ENCODE measurements at regions not wholly inside any gene's neighbourhood (a gene's known extent, or its start where the extent isn't known, plus 50 kb on each side); places are given as distances from the start of the nearest gene placed in this dataset.

GRCh38 chr12:124431971-124432370 lies 135.4 kb downstream of the NCOR2 start:
- ChIA-PET CTCF (no interaction called here), POLR2A (ENCODE audit: unreplicated experiment) (no interaction called here)
- DNase-seq (no peak), ATAC-seq (no peak)
- Histone ChIP-seq H3K4me1 (ENCODE audit: insufficient read depth, low read length) (no peaks in the 10 kb centered on the region), H3K79me2 (ENCODE audit: low read length) (no peaks in the 10 kb centered on the region), H3K36me3 (ENCODE audit: low read depth, low read length) (peaks cover 3% of the 10 kb centered on the region; the same call in 1 of the 2 replicates), H3K9me3 (ENCODE audit: low read length) (no peaks in the 10 kb centered on the region), H4K20me1 (ENCODE audit: low read length) (no peaks in the 10 kb centered on the region), H3K9ac (ENCODE audit: low read length) (no peak overlapping the region), H3K9me2 (replicated peaks; ENCODE audit: low read length) (no peaks in the 10 kb centered on the region), H3K4me3 (ENCODE audit: low read length) (no peak overlapping the region), H3K27me3 (ENCODE audit: low read length) (no peaks in the 10 kb centered on the region), H3K4me2 (ENCODE audit: low read length) (no peak overlapping the region), H3F3A (ENCODE audit: low read length, unreplicated experiment) (no peaks in the 10 kb centered on the region), H3K27ac (ENCODE audit: low read length) (no peak overlapping the region), H2AFZ (ENCODE audit: low read length) (no peak overlapping the region)
- intact Hi-C loops (cut with micrococcal nuclease) = no loop called here
- no TSS peak for BruUV-seq (replicated peaks)
- TF ChIP-seq EZH2 (IDR thresholded peaks at IDR 0.05; ENCODE audit: low read length, unreplicated experiment) = no peak
- no peak for TF ChIP-seq CTCF (conservative IDR thresholded peaks at IDR 0.05; ENCODE audit: low read depth, low read length)
- no peak for TF ChIP-seq EZH2phosphoT487 (IDR thresholded peaks at IDR 0.05; ENCODE audit: borderline replicate concordance, low read length)

- POLR2A ChIA-PET (ENCODE audit: unreplicated experiment) = no interaction called here
- CTCF ChIA-PET = interaction anchor here (0.5 to 0.6 kb wide), 2 partner anchors 19 to 154 kb away, joined by 3 read pairs; no protein-coding TSS in a partner anchor
- Histone ChIP-seq H4K20me1 (ENCODE audit: low read length) (no peaks in the 10 kb centered on the region), H3K27me3 (ENCODE audit: low read length) (no peaks in the 10 kb centered on the region), H3K4me2 (ENCODE audit: low read length) (no peak overlapping the region), H3K4me3 (ENCODE audit: low read length) (no peak overlapping the region), H3K9me3 (ENCODE audit: low read length) (no peaks in the 10 kb centered on the region), H3K79me2 (ENCODE audit: low read length) (no peaks in the 10 kb centered on the region), H3K36me3 (ENCODE audit: low read depth, low read length) (peaks cover 6% of the 10 kb centered on the region; the same call in 1 of the 2 replicates), H3K9me2 (replicated peaks; ENCODE audit: low read length) (no peaks in the 10 kb centered on the region), H2AFZ (ENCODE audit: low read length) (no peak overlapping the region), H3K9ac (ENCODE audit: low read length) (no peak overlapping the region), H3F3A (ENCODE audit: low read length, unreplicated experiment) (no peaks in the 10 kb centered on the region), H3K4me1 (ENCODE audit: insufficient read depth, low read length) (no peaks in the 10 kb centered on the region), H3K27ac (ENCODE audit: low read length) (no peak overlapping the region)
- no peak for ATAC-seq
- no peak for DNase-seq
- TF ChIP-seq EZH2 (IDR thresholded peaks at IDR 0.05; ENCODE audit: low read length, unreplicated experiment) (no peak), CTCF (conservative IDR thresholded peaks at IDR 0.05; ENCODE audit: low read depth, low read length) (no peak), EZH2phosphoT487 (IDR thresholded peaks at IDR 0.05; ENCODE audit: borderline replicate concordance, low read length) (no peak)
- intact Hi-C loops (cut with micrococcal nuclease) = no loop called here
- BruUV-seq (replicated peaks) = no TSS peak
Measured at GRCh38 chr12:124430491-124430890, 135.6 kb downstream of the RFLNA start.

- no peak for ATAC-seq
- H3K27me3 ChIP-seq (ENCODE audit: low read length) = no peaks in the 10 kb centered on the region
- ChIA-PET POLR2A (ENCODE audit: unreplicated experiment) (no interaction called here), CTCF (no interaction called here)
- no peak for TF ChIP-seq EZH2phosphoT487 (IDR thresholded peaks at IDR 0.05; ENCODE audit: borderline replicate concordance, low read length)
- no peak for TF ChIP-seq EZH2 (IDR thresholded peaks at IDR 0.05; ENCODE audit: low read length, unreplicated experiment)
- TF ChIP-seq CTCF (conservative IDR thresholded peaks at IDR 0.05; ENCODE audit: low read depth, low read length) = no peak
- H3K4me2 ChIP-seq (ENCODE audit: low read length) = no peak overlapping the region
- intact Hi-C loops (cut with micrococcal nuclease) = no loop called here
- H3K27ac ChIP-seq (ENCODE audit: low read length) = no peak overlapping the region
- DNase-seq = no peak
- H3K4me3 ChIP-seq (ENCODE audit: low read length) = no peak overlapping the region
- no TSS peak for BruUV-seq (replicated peaks)
- no peaks in the 10 kb centered on the region for H3F3A ChIP-seq (ENCODE audit: low read length, unreplicated experiment)
- H3K36me3 ChIP-seq (ENCODE audit: low read depth, low read length) = peaks cover 6% of the 10 kb centered on the region; the same call in 1 of the 2 replicates
- H3K9ac ChIP-seq (ENCODE audit: low read length) = no peak overlapping the region
- 0 out of 2 replicates have a peak, but pooled peaks cover under 1% of the 10 kb centered on the region for H3K79me2 ChIP-seq (ENCODE audit: low read length)
- H2AFZ ChIP-seq (ENCODE audit: low read length) = no peak overlapping the region
- no peaks in the 10 kb centered on the region for H3K4me1 ChIP-seq (ENCODE audit: insufficient read depth, low read length)
- no peaks in the 10 kb centered on the region for H3K9me2 ChIP-seq (replicated peaks; ENCODE audit: low read length)
- H3K9me3 ChIP-seq (ENCODE audit: low read length) = no peaks in the 10 kb centered on the region
- H4K20me1 ChIP-seq (ENCODE audit: low read length) = no peaks in the 10 kb centered on the region
Measured at GRCh38 chr12:124429535-124429934, 134.6 kb downstream of the RFLNA start.

Measured in PC-3 (cell line).